Endothelial cell (in vitro differentiated cells): ENCODE measurements at regions not wholly inside any gene's neighbourhood (a gene's known extent, or its start where the extent isn't known, plus 50 kb on each side); places are given as distances from the start of the nearest gene placed in this dataset.

ENCODE experiments used
- DNase-seq: peaks from one replicate; pipeline ENCODE4 v3.0.0; 2021; ENCODE audit warnings: low spot score
- H3K27ac Mint-ChIP-seq: one replicate; pipeline ENCODE4 v1.8.0; 2021; ENCODE audit warnings: mixed read lengths, inconsistent platforms; ENCODE audit not compliant: unreplicated experiment
- H3K27me3 Mint-ChIP-seq: one replicate; pipeline ENCODE4 v1.8.0; 2021; ENCODE audit warnings: mild to moderate bottlenecking, moderate library complexity, mixed read lengths, inconsistent platforms; ENCODE audit not compliant: unreplicated experiment
- H3K36me3 Mint-ChIP-seq: one replicate; pipeline ENCODE4 v1.8.0; 2021; ENCODE audit warnings: mild to moderate bottlenecking, low read depth, mixed read lengths, inconsistent platforms; ENCODE audit not compliant: unreplicated experiment
- H3K4me1 Mint-ChIP-seq: one replicate; pipeline ENCODE4 v1.8.0; 2021; ENCODE audit warnings: mild to moderate bottlenecking, mixed read lengths, inconsistent platforms; ENCODE audit not compliant: unreplicated experiment
- H3K4me3 Mint-ChIP-seq: one replicate; pipeline ENCODE4 v1.8.0; 2021; ENCODE audit warnings: mild to moderate bottlenecking, mixed read lengths, inconsistent platforms; ENCODE audit not compliant: unreplicated experiment
- H3K9me3 Mint-ChIP-seq: one replicate; pipeline ENCODE4 v1.8.0; 2021; ENCODE audit warnings: mixed read lengths, inconsistent platforms; ENCODE audit not compliant: unreplicated experiment
- TF ChIP-seq, protein P1 (sequence below): fragments of 200-600 bp; sonication (generic); IDR thresholded peaks from one replicate; pipeline ENCODE4 v1.5.0; 2021; ENCODE audit warnings: antibody characterized with exemption; ENCODE audit not compliant: unreplicated experiment

GRCh38 chr4:23114538-23114937, 421.8 kb downstream of the GBA3 start:
- H3K4me1 Mint-ChIP-seq = peaks cover 5% of the 10 kb centered on the region
- DNase-seq = no peak

GRCh38 chr4:23113104-23113503, 420.4 kb downstream of the GBA3 start:
- TF ChIP-seq, protein P1, sequence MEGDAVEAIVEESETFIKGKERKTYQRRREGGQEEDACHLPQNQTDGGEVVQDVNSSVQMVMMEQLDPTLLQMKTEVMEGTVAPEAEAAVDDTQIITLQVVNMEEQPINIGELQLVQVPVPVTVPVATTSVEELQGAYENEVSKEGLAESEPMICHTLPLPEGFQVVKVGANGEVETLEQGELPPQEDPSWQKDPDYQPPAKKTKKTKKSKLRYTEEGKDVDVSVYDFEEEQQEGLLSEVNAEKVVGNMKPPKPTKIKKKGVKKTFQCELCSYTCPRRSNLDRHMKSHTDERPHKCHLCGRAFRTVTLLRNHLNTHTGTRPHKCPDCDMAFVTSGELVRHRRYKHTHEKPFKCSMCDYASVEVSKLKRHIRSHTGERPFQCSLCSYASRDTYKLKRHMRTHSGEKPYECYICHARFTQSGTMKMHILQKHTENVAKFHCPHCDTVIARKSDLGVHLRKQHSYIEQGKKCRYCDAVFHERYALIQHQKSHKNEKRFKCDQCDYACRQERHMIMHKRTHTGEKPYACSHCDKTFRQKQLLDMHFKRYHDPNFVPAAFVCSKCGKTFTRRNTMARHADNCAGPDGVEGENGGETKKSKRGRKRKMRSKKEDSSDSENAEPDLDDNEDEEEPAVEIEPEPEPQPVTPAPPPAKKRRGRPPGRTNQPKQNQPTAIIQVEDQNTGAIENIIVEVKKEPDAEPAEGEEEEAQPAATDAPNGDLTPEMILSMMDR = no peak
- Mint-ChIP-seq H3K4me3 (no peak overlapping the region), H3K27me3 (no peaks in the 10 kb centered on the region), H3K36me3 (no peaks in the 10 kb centered on the region), H3K9me3 (no peaks in the 10 kb centered on the region), H3K4me1 (peaks cover 5% of the 10 kb centered on the region), H3K27ac (no peak overlapping the region)
- DNase-seq = no peak

More at GRCh38 chr4:23114538-23114937, 421.8 kb downstream of the GBA3 start:
- Mint-ChIP-seq H3K27ac (no peak overlapping the region), H3K9me3 (no peaks in the 10 kb centered on the region), H3K4me3 (no peak overlapping the region), H3K27me3 (no peaks in the 10 kb centered on the region), H3K36me3 (no peaks in the 10 kb centered on the region)
- TF ChIP-seq, protein P1 = no peak

- Mint-ChIP-seq H3K27me3 (no peaks in the 10 kb centered on the region), H3K27ac (no peak overlapping the region), H3K4me1 (peaks cover 5% of the 10 kb centered on the region), H3K9me3 (no peaks in the 10 kb centered on the region), H3K36me3 (no peaks in the 10 kb centered on the region), H3K4me3 (no peak overlapping the region)
- TF ChIP-seq, protein P1 = no peak
- DNase-seq = no peak
These were observed 413.8 kb downstream of the GBA3 start for GRCh38 chr4:23106516-23106915.

- peaks cover 2% of the 10 kb centered on the region for H3K27me3 Mint-ChIP-seq
These were observed 413.1 kb downstream of the GBA3 start for GRCh38 chr4:23105759-23106370.

DNA sequence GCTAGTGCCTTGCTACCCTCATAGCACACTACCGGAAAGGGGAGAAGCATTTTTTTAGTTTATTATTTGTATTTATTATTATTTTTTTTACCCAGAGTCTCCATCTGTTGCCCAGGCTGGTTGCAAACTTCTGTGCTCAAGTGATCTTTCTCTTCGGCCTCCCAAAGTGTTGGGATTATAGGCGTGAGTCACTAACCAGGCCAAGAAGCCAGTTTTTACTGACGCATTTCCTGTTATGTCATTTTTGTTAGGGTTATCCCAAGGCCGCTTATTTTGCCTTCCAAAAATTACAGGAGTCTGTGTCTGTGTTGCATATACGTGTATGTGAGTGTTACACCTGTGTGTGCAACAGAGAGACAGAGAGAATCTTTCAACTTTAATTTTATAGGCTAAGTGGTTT, 404.5 kb downstream of the GBA3 start:
- no peaks in the 10 kb centered on the region for H3K9me3 Mint-ChIP-seq
- peaks cover 4% of the 10 kb centered on the region for H3K36me3 Mint-ChIP-seq
- DNase-seq = no peak
- no peak overlapping the region for H3K27ac Mint-ChIP-seq
- H3K27me3 Mint-ChIP-seq = peaks cover 2% of the 10 kb centered on the region
- no peaks in the 10 kb centered on the region for H3K4me1 Mint-ChIP-seq
- TF ChIP-seq, protein P1 = no peak
- no peak overlapping the region for H3K4me3 Mint-ChIP-seq

More at GRCh38 chr4:23105759-23106370, 413.1 kb downstream of the GBA3 start:
- DNase-seq = no peak
- H3K4me1 Mint-ChIP-seq = peaks cover 5% of the 10 kb centered on the region
- H3K4me3 Mint-ChIP-seq = no peak overlapping the region
- TF ChIP-seq, protein P1 = no peak
- no peak overlapping the region for H3K27ac Mint-ChIP-seq
- no peaks in the 10 kb centered on the region for H3K36me3 Mint-ChIP-seq
- H3K9me3 Mint-ChIP-seq = no peaks in the 10 kb centered on the region
